RPMI7951 (cell line): ENCODE measurements at regions not wholly inside any gene's neighbourhood (a gene's known extent, or its start where the extent isn't known, plus 50 kb on each side); places are given as distances from the start of the nearest gene placed in this dataset.
A peak's percentile ranks its signal among the peaks of the same experiment; 100 is the strongest.

ENCODE experiments used
- DNase-seq: peaks from one replicate; pipeline ENCODE4 v3.0.0-alpha.2; 2012; ENCODE audit warnings: low read depth

DNA sequence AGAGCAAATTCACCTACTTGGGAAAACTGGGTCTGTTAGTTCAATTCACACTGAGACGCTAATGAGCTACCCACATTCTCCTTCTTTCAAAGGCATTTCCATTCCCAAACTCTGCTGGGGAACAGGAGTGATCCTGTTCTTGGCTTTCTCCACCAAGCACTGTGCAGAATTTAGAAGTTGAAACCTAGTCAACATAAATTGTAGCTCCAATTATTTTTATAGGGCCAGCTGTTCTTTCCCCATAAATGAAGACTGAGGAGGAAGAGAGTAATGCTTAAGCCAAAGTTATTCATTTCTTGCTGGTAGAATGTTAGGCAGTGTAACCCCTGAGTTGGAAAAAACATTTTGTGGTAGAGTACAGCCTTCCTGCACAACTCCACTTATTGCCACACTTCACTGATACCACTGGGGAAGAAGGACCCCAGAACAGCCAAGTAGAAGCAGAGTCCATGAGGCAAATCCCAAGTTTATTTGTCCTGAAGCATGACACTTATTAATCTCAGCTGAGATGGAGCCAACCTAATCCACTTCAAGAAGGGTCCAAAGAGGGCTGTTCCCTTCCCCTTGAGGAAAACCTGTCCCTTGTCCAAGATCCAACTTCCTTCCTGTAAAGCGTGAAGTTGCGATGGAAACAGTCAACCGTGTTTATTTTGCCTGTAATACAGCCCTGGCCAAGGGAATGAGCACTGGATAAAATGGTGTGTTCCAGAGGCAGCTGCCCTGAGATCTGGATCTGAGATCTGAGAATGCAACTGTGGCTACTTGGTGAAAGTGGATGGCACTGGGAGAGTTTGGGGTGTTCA is 151.8 kb downstream of the TBX5 start:
- DNase-seq = no peak

DNA sequence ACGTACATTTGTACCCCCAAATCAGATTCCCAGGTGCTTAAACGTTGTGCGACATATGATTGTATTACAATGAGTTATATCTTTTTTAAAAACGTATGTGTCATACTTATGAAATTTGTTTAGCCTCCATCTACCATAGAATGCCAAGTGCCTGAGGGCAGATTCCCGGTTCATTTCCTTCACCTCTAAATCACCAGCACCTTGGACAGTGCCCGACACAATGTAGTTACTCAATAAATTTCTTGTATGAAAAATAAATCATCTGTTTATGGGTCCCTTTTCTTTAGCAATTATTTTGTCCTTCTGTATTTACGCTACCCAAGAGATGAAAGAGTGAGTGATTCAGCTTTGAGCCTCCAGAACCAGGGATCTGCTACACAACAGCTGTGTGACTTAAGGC is 157.4 kb downstream of the TBX5 start:
- DNase-seq = no peak

DNA sequence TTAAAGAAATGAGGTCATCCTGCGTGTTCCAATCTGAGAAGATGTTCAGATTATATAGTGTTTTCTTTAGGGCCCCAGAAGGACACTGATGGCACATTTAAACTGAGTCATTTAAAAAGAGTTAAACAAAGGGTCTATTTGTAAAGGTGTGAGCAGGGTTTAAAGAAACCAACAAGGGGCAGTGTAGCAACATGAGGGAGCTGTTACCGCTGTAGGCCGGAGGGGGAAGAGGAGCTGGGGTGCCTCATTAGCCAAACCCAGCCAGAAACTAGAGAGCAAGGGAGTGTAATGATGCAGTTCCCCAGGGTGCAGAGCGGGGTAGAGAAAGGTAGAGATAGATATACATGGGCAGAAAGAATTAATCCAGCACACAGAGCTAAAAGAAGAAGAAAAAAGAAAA is 160.4 kb downstream of the TBX5 start:
- no peak for DNase-seq

DNA sequence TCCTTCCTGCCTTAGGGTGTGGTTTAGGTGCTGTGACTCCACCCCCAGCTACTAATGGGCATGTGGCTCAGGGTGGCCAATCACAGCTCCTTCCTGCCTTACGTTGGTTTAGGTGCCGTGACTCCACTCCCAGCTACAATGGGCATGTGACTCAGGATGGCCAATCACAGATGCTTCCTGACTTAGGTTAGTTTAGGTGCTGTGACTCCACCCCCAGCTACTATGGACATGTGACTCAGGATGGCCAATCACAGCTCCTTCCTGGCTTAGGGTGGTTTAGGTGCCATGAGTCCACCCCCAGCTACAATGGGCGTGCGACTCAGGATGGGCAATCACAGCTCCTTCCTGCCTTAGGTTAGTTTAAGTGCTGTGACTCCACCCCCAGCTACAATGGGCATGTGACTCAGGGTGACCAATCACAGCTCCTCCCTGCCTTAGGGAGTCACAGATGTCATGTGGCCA is 163.9 kb downstream of the TBX5 start:
- DNase-seq = peak; percentile 18

DNA sequence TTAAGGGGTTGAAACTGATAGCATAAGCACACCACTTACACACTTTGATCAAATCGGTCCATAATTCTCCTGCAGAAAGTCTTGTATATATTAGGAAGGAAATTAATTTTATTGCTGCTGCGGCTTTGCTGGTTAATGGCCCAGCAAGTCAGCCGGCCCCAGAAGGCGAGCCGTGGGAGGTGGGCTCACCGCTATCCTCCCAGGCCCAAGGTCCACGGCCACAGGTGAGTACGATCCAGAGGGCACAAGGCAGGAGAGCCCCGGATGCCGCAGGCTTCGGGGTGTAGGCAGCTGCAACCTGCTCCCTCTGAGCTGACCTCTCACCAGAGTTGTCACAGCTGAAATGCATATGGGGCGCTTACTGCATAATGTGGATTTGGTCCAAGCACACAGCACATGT is 165.7 kb downstream of the TBX5 start:
- DNase-seq = no peak

DNA sequence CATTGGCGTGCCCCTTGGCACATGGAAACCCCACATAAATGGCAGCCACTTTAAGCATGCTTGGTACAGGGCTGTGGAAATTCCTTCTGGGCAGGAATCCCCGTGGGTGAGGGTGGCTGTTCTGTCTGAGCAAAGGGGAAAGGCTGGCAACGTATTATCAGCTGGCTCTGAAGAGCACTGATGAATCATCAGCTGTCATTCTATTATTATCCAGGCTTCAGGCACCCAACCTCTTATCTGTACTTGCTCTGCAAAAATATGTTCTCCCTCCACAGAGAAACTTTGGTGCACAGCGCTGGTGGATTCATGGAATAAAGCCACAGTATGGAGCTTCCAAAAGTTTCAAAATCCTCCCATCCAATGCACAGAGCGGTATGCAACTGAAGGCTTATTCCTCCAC is 167.1 kb downstream of the TBX5 start:
- peak; percentile 38 for DNase-seq

DNA sequence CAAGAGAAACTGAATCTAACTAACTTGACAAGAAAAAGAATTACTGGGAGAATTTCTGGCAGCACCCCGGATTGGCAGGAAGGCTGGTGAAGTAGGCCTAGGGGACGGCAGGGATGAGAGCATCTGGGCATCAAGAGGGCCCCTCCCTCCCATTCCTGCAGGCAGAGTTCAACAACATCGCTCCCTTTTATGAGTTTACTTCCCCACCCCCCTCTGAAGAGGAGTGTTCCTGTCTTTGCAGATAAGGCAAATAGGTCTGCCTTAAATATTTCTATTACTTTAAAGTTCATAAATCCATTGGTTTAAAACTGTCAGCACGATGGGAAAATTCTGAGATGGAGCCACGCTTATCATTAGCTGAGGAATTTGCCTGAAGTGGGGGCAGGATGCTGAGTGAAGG is 168.7 kb downstream of the TBX5 start:
- no peak for DNase-seq

DNA sequence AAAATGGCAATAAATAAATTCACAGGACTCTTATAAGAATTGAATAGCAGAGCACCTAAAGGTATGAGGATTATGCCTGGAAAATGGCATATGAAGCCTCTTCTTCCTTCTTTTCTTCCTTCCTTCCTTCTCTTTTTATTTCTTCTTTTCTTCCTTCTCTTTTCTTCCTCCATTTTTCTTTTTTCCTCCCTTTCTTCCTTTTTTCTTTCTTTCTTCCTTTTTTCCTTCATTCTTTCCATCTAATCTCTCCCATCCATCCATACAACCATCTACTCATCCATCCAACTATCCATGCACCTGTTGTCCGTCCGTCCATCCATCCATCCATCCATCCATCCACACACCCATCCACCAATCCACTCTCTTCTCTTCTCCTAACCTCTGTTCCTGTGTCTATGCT is 173.8 kb downstream of the TBX5 start:
- DNase-seq = no peak

DNA sequence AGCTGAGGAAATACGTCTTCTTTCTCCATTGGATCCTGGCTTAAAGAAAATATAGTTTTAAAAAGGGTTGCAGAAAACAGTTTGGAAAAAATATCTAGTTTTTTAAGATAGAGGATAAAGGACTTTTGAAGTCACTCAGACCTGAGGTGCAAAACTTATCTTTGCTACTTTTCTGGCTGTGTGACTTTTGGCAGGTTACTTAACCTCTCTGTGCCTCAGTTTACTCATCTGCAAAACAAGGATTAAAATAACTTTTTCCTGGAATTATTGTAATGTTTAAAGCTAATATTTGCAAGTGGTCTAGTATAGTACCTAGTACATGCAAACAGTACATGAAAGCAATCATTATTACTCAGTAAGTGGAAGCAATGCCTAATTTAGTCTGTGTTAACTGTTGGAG is 176.8 kb downstream of the TBX5 start:
- DNase-seq = no peak

DNA sequence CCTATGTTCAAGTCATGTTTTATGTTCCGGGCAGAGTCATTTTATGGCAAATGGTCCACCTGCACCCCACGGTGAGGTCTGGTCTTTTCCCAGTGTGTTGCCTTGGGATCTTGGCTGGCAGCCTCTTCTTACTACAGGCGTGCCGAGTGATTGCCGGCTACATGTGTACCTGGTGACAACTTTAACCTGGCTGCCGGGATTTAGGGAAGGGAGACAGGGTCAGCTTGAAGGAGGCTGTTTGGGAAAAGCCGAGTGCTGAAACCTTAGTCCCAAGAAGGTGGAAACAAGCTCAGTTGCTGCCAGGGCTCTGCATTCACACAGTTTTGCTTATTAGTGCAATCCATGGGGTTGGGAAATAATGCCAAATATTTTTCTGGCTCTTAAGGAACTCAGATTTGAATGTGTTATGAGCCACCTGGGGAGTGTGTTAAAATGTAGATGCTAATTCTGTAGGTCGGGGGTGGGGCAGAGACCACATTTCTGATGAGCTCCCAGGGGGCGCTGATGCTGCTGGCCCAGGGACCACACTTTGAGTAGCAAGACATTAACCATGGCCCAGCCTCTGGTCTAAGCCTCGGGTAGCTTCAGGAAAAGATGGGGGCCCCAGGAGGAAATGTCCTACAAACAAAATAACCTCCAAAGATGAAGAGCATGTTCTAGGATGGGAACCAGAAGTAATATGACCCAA is 179.6 kb downstream of the TBX5 start:
- no peak for DNase-seq

DNA sequence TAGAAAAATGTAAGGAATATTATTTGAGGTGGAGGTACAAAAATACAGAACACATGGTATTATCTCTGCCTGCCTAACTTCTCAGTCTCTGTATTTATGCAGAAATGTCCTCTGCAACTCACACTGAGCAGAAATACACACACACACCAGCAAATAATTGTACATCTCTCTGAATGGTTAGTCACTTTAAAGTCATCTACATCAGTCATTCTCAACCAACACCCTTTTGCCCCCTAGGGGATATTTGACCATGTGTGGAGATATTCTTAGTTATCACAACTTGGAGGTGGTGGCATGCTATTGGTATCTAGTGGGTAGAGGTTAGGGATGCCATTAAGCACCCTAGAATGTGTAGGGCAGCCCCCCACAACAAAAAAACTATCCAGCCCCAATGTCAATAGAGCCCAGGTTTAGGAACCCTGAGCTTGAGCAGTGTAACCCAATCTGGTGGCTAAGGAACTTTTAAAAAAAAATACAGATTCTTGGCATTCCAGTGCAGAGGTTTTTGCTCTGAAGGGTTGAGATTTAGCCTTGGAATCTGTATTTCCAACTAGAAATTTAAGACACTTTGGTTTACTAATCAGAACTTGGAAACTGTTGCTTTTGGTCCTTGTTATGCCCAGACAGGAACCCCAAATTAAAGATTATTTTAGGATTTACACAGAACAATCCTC is 183.8 kb downstream of the TBX5 start:
- DNase-seq = peak; percentile 20

DNA sequence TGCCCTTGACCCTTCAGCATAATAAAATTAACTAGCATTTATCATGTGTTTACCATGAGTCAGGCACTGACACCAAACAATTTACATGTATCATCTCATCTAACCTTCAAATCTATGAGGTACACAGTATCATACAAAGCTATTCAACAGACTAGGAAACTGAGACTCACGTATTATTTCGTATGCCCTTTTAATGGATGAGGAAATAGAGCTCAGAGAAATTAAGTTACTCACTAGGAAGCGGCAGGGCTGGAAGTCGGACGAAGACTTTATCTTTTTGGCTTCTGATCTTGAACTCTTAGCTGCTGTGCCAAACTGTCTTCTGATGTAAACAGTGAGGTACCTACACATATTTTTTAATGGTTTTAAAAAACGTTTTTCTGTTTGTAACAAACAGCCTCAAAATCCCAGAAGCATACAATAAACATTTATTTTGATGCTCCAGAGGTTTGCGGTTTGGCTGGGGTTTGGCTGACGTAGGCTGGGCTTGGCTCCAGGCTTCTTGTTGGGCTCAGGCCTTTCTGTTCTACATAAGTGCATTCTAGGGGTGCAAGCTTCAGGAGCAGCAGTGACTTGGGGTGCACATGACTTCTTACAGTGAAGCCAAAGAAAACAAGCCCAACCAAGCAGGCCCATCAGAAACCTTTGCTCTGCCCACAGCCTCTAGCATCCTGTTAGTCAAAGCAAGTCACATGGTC is 184.7 kb downstream of the TBX5 start:
- DNase-seq = no peak

DNA sequence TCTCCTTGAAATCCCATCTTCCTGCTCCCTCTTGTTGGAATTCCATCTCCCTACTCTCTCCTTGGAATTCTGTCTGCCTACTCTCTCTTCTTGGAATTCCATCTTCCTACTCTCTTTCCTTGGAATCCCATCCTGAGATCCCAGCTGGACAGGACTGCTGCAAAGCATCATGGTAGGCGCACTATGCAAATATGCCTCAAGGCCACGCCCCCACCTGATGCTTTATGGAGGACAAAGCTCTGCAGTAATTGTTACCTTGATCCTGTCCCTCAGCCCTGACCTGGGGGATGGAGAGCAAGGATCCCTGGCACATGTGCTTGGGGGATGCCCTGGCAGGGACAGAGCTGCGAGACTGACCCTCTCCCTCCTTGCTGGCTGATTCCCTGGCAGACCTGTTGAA is 185.6 kb downstream of the TBX5 start:
- DNase-seq = no peak

DNA sequence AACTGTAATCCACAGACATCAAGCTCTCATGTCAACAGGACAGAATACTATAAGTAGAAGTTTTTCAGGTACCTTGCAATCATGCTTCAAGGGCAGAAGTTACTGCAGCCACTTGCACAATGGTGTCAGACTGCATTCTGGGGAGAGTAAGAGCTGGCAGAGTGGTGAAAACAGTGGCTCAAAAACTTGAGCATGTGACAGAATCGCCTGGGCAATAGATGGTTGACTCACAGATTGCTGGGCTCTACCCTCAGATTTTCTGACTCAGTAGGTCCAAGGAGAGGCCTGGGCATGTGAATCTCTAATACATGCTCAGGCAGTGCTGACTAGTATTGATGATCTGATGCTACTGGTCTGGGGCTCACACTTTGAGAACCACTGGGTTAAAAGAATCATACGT is 187.8 kb downstream of the TBX5 start:
- DNase-seq = no peak

DNA sequence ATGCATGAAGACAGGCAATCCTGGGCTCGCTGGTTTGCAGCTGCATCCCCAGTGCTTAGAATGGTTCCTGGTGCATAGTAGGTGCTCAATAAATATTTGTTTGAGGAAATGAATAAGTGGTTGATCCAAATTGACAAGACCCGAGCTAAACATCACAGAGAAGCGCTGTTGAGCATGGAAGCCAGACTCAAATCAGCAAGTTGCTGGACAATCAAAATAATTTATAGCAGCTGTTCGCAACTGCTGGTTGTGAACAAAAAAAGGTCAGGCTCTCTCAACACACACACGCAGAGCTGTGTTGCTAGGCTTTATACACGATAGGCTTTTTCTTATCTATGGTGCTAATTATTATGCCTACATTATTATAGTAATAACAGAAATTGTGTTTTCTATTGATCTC is 190.2 kb downstream of the TBX5 start:
- no peak for DNase-seq

DNA sequence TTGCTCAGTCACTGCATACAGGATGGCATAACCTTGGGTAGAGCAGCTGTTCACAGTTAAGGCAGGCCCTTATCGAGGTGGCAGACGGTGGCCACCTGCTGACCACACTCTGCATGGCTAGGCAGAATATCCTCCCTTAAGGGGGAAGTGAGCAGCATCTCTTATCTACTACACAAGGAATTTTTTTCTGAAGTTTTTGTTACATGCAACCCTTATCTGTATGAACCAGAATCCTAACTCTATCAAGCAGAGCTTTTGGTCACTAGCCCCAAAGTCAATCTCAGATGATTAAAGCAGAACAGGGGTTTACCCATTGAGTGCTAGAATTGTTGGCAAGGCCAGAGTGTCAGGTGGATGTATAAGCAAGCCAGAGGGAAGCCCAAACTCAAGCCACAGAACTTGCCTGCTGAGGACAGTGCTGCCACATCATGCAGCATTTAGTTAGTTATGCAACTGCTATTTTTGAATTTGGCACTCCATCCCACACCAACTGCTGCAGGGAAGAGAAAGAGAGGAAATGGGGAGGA is 192.8 kb downstream of the TBX5 start:
- DNase-seq = no peak

DNA sequence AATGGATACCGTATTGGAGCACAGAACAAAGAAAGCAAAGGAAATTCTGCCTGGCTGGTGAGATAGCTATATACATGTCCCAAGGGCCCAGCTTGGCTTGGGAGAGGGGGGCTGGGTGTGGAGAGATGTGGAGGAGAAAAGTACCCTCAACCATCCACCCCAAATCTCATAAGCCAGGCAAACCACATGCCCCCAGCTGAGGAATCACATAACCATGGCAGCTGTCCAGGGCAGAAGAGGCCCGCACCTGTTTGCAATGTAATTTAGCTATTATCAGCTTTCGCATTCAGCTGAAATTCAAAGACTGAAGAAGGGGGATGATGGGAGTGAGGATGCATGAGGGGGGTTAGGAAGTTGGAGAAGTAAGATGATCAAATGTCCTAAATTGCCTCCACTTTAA is 196.1 kb downstream of the TBX5 start:
- no peak for DNase-seq

DNA sequence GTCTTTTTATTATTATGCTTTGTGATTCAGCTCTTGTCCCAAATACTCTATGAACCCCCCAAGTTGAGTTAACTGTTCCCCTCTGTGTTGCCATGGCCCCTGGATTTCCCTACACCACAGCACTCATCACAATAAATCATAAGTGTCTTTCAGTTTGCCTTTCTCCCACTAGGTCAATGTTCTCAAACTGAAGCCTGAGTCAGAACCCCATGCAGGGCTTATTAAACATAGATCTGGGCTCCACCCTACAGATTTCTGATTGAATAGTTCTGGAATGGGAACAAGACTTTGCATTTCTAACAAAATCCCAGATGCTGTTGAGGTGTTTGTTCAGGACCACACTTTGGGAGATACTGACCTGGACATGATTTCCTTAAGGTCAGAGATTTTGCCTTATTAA is 199.4 kb downstream of the TBX5 start:
- no peak for DNase-seq

DNA sequence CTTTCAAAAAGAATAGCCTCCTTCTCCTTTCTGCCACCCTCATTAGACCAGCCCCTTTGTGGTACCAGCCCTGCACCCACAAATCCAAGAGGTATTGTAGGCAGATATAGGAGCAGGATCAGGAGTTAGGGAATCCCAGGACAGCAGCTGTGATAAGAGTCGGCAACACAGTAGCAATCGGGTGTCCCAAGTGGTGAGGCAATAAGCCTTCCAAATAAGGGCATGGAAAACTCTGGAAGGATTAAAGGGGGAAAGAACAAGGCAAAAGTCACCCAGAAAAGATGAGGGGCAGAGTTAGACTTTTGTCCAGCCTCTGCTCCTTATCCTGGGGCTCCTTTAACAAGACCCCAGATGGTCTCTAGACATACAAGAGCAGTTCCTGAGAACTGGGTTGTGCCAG is 204.2 kb downstream of the TBX5 start:
- no peak for DNase-seq

DNA sequence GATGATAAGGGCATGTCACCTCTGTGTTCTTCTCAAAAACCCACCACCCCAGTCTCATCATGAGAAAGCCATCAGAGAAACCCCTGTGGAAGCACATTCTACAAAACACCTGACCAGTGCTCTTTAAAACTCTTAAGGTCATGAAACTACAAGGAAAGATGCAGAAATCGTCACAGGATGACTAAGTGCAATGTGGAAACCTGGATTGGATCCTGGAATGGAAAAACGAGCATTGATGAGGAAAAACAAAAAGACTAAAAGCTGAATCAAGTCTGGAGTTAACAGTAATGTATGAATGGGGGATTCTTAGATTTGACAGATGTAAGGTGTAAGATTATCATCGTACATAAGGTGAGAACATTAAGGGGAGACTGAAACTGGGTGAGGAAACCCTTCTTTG is 211.0 kb downstream of the TBX5 start:
- DNase-seq = no peak

DNA sequence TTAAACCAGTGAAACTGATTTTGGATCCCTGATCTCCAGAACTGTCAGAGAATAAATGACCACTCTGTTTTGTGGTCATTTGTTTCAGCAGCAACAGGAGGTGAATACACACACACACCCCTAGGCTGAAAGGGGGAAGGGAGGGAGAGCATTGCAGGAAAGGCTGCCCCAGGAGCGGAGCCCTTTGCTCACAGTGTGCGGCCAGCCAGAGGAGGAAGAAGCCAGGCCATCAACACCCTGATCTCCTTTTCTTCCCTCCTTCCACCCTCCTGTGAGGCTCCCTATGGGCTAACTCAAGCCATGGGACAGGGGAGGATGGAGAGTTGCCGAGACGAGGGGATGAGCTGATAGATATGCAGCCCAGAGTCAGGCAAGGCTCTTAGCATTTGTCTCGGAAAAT is 211.9 kb downstream of the TBX5 start:
- DNase-seq = no peak

DNA sequence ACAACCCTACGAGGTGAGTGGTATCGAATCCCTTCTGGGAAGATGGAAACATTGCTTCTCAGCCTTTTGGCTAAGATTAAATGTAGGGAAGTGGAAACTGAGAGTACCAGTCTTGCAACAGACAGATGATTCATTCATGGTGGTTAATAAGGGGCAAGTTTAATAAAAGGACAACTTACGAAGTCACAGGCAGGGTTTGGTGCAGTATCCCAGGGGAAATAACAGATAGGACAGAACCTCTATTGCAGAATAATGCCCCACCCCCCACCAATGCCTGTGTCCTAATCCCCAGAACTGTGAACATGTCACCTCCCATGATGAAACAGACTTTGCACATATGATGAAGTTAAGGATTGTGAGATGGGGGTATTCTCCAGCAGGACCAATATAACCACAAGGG is 212.5 kb downstream of the TBX5 start:
- DNase-seq = no peak
